OCI-LY1 (cell line): ENCODE measurements at regions not wholly inside any gene's neighbourhood (a gene's known extent, or its start where the extent isn't known, plus 50 kb on each side); places are given as distances from the start of the nearest gene placed in this dataset.

ENCODE experiments used
- EZH2 ChIP-seq: fragments of 200-600 bp; sonication (generic), shearing (Covaris generic); IDR thresholded peaks from 2 replicates; pipeline ENCODE4 v1.8.0; 2017; ENCODE audit warnings: borderline replicate concordance, mixed run types, mild to moderate bottlenecking, antibody characterized with exemption, low read length, moderate library complexity, mixed read lengths
- TF ChIP-seq, protein P1 (sequence below): fragments of 200-600 bp; sonication (generic), shearing (Covaris generic); IDR thresholded peaks from 2 replicates; pipeline ENCODE4 v1.5.1; 2017; ENCODE audit warnings: mild to moderate bottlenecking, antibody characterized with exemption, low read length, moderate library complexity, mixed read lengths

DNA sequence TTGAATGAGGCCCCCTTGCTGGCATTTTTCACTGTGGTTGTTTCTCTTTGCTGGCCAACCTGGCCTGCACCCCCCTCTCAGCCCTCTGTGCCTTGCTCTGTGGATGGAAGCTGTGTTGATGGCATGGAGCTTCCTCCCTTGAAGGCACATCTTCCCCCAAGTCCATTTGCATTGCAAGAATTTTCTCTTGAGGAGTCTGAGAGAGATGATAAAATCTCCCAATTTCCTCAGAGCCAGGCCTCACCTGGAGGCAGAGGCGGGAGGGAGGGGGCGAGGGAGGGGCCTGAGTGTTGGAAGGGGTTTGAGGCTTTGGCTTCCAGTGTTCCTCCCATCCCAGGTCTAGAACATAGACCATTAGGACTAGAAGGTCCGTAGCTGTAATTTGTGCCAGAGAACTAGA is 175.1 kb downstream of the SCP2D1 start:
- TF ChIP-seq, protein P1, sequence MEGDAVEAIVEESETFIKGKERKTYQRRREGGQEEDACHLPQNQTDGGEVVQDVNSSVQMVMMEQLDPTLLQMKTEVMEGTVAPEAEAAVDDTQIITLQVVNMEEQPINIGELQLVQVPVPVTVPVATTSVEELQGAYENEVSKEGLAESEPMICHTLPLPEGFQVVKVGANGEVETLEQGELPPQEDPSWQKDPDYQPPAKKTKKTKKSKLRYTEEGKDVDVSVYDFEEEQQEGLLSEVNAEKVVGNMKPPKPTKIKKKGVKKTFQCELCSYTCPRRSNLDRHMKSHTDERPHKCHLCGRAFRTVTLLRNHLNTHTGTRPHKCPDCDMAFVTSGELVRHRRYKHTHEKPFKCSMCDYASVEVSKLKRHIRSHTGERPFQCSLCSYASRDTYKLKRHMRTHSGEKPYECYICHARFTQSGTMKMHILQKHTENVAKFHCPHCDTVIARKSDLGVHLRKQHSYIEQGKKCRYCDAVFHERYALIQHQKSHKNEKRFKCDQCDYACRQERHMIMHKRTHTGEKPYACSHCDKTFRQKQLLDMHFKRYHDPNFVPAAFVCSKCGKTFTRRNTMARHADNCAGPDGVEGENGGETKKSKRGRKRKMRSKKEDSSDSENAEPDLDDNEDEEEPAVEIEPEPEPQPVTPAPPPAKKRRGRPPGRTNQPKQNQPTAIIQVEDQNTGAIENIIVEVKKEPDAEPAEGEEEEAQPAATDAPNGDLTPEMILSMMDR: no peak
- TF ChIP-seq EZH2: no peak
